ENCODE measurements at regions not wholly inside any gene's neighbourhood (a gene's known extent, or its start where the extent isn't known, plus 50 kb on each side); places are given as distances from the start of the nearest gene placed in this dataset.
"Not testable (repeated sequence)": the region's sequence is repeated elsewhere in the genome, so short reads cannot be mapped to it uniquely, and the experiment has no call there.

DNA sequence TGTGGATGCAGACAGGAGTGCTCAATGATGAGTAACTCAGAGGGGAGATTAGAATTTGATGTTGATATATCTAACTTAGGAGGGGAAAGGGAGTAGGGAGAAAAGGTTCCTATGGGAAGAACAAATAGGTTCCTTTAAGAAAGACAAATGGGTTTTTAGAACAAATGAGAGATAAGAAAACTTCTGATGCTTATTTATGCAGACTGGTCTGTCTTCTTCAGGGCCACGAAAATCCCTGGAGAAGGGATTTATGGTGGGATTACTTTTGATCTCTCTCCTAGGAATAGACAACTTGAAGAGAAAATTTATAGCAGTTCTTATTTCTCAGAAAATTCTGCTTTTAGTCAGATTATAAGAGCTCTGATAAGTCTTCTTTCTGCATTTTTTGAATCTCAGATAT is 99.0 kb upstream of the DDHD1 start:
- DNase-seq = no peak

DNA sequence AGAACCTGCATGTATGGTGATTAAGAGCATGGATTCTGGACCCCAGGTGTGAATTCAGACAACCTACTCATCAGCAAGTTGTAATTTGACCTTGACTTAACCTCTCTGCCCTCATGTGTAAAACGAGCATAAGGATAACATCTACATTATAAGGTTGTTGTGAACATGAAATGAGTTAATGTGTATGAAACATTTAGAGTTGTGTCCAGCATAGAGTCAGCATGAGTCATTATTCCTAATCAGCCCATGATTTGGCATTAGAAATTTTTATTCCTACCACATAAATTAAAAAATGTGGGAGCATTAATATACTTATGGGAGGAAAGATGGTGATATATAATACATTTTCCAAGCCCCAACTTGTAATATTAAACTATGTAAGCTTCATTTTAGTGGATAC is 95.9 kb upstream of the DDHD1 start:
- DNase-seq = no peak

DNA sequence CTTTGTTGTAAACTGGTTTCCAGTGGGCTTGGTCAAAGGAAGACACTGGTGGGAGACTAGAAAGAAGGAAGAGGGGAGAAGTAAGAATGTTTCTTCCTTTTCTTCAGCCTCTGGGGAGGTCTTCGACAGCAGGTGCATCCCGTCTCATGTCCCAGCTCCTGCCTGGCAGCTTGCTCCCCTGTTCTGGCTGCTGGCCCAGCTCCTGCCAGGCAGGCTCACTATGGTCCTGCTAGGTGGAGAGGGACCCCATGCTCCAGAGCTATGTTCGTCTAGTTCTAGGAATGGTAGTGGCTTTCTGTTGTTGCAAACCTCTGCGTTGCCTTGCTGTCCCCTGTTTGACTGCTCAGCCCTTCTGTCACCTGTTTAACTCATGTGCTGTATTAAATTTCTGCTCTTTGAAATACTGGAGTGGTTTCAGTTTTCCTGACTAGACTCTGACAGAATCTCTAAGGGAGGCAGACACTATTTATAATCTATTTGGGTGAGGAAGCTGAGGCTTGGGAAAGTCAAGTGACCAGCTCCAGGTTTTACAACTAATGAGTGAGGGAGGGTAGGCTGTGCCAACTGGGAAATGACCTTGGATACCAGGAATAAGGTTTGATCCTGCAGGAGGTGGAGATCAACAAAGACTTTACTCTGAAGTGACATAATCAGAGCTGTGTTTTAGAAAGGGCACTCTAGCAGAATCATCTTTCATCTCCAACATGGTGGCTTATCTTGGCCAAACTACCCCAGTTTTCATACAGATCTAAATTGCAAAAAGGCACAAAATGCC is 94.7 kb upstream of the DDHD1 start:
- no peak for DNase-seq

DNA sequence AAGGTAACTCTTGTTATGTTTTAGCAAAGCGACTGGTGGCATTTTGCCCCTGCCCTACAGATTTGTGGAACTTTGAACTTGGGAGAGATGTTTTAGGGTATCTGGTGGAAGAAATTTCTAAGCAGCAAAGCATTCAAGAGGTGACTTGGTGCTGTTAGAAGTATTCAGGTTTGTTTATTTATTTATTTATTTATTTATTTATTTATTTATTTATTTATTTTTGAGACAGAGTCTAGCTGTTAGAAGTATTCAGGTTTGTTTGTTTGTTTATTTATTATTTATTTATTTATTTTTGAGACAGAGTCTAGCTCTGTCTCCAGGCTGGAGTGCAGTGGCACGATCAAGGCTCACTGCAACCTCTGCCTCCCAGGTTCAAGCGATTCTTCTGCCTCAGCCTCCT is 89.8 kb upstream of the DDHD1 start:
- DNase-seq = not testable (repeated sequence)

DNA sequence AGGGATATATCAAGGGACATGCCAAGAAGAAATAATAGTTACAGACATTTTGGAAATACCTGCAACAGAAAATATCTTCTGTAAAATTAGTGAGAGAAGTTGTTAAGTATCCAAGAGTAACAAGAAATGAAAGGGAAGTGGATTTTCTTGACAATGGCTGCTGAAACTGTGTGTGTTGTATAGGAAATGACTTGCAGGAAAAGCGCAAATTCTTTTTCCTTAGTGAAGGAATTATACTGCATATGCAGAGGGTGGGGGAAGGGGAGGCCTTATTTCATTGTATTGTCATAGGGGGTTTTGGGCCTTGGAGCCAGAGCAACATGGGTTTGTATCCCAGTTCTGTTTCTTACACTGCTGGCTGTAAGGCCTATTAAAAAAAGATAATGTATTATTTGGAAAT is 84.4 kb upstream of the DDHD1 start:
- no peak for DNase-seq

DNA sequence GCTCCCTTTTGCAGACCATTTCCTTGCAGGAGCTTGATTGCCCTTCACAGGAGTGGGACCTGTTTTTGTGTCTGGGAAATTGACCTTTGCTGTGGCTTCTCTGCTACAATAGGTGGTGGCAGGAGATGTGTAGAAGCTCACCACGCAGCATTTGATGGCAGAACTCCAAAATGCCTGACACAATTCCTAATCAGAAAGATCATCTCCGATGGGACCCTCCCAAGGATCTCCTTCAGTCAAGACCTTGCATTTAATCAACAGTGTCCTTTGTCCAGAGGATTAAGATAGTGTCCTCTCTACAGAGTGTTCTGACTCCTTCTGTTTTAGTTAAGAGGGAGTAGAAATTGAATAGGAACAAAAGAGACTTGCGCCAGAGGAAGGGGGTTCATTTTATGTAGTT is 83.6 kb upstream of the DDHD1 start:
- DNase-seq = no peak

DNA sequence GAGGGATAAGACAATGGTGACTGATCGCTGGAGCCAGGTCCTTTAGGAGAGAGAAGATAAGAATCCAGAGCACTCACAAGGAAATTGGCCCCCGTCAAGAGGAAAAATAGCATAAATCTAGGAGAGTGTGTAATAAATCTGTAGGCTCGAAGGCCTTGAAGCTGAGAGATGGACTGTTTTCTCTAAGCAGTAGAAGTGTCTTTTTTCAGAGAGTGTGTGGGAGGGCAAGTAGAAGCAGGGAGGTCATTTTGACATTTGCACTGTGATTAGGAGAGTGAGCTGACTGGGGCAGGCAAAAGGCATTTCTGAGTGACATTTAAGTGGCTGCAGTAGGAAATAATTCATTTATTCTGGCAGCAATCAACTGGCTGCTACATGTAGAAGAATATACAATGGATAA is 78.0 kb upstream of the DDHD1 start:
- no peak for DNase-seq

DNA sequence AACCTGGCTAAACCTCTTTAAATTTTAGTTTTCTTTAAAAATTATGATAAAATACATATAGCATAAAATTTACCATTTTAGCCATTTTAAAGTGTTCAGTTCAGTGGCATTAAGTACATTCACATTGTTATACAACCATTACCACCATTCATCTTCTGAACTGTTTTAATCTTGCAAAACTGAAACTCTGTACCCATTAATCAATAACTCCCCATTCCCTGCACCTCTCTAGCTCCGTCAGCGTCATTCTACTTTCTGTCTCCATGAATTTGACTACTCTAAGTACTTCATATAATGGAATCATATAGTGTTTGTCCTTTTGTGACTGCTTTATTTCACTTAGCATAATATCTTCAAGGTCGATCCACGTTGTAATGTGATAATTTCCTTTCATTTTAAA is 75.8 kb upstream of the DDHD1 start:
- no peak for DNase-seq

DNA sequence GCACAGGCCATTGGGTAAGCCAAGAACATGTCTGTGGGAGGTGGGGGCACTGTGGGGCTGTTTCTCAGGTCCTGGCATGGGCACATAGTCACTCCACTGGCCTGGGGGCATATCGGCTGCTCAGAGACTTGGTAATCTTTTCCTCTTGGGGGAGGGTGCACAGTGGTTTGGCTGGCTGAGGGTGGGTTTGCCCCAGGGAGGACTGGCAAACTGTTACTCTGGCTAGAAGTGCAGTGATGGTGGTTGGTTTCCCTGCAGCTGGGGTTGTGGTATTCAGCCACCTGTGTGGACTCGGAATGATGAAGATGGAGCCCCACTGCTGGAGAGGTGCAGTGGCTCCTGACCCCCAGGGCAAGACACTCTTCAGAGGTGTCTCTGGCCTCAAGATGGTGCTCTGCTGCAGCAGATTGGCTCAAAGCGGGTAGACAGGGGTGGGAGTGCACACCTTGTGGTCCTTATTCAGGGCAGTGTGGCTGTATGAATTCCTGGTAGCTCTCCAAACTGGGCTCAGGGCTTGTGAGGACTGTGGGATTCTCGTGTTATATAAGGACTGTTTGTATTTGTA is 74.1 kb upstream of the DDHD1 start:
- DNase-seq = no peak

DNA sequence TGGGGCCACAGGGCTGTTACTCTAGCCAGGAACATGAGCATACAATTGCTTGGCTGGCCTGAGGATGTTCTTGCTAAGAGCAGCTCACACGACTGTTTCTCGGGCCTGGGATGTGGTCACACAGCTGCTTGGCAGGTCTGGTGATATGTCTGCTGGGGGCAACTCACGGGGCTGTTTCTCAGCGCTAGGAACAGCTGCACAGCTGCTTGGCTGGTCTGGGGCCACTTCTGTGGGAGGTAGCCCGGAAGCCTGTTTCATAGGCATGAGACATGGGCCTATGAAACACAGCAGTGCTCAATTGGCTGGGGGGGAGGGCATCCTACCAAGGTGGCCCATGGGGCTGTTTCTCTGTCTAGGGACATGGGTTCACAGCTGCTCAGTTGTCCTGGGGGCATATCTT is 73.4 kb upstream of the DDHD1 start:
- DNase-seq = no peak

DNA sequence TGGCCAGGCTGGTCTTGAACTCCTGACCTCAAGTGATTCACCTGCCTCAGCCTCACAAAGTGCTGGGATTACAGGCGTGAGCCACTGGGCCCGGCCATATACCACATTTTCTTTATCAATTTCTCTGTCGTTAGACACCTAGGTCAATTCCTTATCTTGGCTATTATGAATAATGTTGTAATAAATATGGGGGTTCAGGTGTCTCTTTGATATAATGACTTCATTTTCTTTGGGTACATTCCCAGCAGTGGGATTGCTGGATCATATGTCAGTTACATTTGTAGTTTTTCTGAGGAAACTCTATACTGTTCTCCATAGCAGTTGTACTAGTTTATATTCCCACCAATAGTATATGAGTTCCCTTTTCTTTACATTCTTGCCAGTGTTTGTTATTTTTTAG is 67.8 kb upstream of the DDHD1 start:
- no peak for DNase-seq

DNA sequence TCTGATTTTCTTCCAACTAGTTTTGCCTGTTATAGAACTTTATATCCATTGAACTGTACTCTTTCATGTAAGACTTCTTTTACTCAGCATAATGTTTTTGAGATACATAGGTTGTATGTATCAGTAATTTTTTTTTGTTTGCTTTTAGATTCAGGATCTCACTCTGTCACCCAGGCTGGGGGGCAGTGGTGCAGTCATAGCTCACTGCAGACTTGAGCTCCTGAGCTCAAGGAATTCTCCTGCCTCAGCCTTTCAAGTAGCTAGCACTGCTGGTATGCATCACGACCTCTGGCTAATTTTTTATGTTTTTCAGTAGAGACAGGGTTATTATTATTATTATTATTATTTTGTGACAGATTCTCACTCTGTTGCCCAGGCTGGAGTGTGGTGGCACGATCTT is 65.0 kb upstream of the DDHD1 start:
- no peak for DNase-seq

DNA sequence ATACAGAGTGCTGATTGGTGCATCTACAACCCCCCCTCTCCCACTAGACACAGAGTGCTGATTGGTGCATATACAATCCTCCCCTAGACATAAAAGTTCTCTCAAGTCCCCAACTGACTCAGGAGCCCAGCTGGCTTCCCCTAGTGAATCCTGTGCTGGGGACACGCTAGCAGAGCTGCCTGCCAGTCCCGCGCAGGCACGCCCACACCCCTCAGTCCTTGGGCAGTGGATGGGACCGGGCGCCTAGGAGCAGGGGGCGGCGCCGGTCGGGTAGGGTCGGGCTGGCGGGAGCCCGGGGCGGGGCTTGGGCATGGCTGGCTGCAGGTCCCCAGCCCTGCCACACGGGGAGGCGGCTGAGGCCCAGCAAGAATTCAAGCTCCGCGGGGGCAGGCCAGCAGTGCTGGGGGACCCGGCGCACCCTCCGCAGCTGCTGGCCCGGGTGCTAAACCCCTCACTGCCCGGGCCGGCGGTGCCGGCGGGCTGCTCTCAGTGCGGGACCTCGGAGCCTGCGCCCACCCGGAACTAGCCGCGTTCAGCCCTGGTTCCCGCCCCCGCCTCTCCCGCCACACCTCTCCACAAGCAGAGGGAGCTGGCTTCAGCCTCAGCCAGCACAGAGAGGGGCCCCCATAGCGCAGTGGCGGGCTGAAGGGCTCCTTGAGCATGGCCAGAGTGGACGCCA is 64.3 kb upstream of the DDHD1 start:
- DNase-seq = peak; percentile 81

DNA sequence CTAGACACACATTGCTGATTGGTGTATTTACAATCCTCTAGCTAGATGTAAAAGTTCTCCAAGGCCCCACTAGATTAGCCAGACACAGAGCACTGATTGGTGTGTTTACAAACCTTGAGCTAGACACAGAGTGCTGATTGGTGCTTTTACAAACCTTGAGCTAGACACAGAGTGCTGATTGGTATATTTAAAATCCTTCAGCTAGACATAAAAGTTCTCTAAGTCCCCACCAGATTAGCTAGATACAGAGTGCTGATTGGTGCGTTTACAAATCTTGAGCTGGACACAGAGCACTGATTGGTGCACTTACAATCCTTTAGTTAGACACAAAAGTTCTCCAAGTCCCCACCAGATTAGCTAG is 63.8 kb upstream of the DDHD1 start:
- DNase-seq = not testable (repeated sequence)

DNA sequence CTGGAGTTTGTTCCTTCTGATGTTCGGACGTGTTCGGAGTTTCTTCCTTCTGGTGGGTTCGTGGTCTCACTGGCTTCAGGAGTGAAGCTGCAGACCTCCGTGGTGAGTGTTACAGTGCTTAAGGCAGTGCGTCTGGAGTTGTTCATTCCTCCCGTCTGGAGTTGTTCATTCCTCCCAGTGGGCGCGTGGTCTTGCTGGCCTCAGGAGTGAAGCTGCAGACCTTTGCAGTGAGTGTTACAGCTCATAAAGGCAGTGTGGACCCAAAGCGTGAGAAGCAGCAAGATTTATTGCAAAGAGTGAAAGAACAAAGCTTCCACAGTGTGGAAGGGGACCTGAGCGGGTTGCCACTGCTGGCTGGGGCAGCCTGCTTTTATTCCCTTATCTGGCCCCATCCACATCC is 63.4 kb upstream of the DDHD1 start:
- DNase-seq = not testable (repeated sequence)

DNA sequence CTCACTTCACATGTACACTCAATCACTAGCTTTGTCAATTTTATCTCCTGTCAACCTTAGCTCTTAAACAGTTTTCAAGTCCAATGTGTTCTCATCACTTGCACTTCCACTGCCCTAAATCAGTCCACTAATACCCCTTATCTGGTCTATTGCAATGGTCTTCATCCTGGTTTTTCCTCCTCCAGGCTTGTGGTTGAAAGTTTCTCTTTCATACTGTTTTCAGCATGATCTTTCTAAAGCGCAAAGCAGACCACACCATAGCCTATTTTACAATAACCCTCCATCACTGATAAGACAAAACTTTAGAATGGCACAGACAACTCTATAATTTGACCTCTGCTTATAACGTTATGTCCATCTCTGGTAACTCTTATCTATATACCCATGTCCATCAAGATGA is 62.0 kb upstream of the DDHD1 start:
- DNase-seq = no peak

DNA sequence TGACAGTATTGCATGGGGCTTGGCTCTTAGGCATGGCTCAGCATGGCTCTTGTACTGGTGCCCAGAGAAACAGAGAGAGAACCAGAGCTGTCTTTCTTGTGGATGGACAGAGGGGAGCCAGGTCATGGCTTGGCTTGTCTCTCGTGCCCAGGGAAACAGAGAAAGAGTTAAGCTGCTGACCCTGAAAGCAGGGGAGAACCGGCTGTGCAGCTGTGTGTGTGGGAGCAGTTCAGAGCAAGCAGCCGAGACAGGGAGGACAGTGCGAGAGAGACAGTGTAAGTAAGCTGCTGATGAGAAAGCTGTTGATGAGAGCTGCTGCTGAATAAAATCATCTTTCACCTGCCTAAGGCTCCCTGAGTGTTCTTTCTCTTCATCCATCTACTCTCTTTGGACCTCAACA is 61.3 kb upstream of the DDHD1 start:
- no peak for DNase-seq

DNA sequence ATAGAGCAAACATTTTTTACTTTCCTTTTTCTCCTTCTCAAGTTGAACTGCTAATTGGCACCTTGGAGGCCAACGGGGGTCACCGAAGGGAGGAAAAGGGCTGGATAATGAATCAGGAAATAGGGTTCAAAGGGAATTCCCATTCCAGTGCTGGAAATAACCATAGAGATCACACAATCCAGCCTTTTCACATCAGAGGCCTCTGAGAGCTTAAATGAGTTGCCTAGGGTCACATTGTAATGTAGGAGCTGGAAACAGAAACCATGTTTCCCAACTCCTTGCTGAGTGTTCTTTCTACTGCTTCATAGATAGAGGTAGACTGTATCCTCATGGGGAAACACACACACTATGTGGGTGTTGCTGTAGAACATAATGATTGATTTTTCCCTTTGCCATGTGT is 60.6 kb upstream of the DDHD1 start:
- no peak for DNase-seq

DNA sequence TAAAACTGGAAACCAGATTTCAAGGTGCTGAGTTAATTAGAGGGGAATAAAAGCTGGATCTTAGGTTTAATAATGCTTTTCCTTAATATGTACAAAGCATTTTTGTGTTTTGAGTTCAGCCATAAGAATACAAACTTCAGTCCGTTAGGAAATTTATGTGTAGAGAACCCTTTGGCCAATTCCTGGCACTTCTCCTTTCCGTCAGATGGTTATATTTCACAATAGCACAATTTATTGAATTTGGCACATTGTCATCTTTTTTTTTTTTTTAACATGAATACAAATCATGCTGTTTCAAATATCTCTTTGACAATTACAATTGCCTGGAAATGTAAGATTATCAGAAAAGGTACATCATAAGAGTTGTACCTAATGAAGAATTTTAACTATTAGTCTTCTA is 56.2 kb upstream of the DDHD1 start:
- no peak for DNase-seq
